Brain microvascular endothelial cell (primary cell): ENCODE measurements at regions not wholly inside any gene's neighbourhood (a gene's known extent, or its start where the extent isn't known, plus 50 kb on each side); places are given as distances from the start of the nearest gene placed in this dataset.
A peak's percentile ranks its signal among the peaks of the same experiment; 100 is the strongest.

ENCODE experiments used
- DNase-seq: peaks from one replicate; pipeline ENCODE4 v3.0.0-alpha.2; 2020
- H3K27ac ChIP-seq: fragments of 250-450 bp; sonication (Bioruptor Pico); 2 replicates; pipeline ENCODE4 v1.5.1; 2020; ENCODE audit warnings: mild to moderate bottlenecking, moderate library complexity
- H3K27me3 ChIP-seq: fragments of 250-450 bp; sonication (Bioruptor Pico); replicated peaks from 2 replicates; pipeline ENCODE4 v1.5.1; 2020; ENCODE audit warnings: mild to moderate bottlenecking
- H3K36me3 ChIP-seq: fragments of 250-450 bp; sonication (Bioruptor Pico); replicated peaks from 2 replicates; pipeline ENCODE4 v1.5.1; 2020; ENCODE audit warnings: mild to moderate bottlenecking
- H3K4me3 ChIP-seq: 2 replicates; pipeline ENCODE4 v1.5.1; 2011; ENCODE audit warnings: low read depth, mild to moderate bottlenecking, control low read depth, low read length, moderate library complexity
- CTCF ChIP-seq: IDR thresholded peaks from 2 replicates; pipeline ENCODE4 v1.5.1; 2011; ENCODE audit warnings: low read depth, mild to moderate bottlenecking, moderate library complexity, low read length, control low read depth, inconsistent platforms; ENCODE audit errors: missing control alignments
- in situ Hi-C: cut with HindIII; loops from 2 replicates; pipeline ENCODE4 v1.10.0; 2017; ENCODE audit warnings: low sequenced_read_pairs, low pct_ligation_motif_present

GRCh38 chr12:24223926-24224325 lies 274.5 kb upstream of the SOX5 start:
- Histone ChIP-seq H3K27me3 (no peaks in the 10 kb centered on the region), H3K27ac (no peak overlapping the region), H3K4me3 (no peak overlapping the region), H3K36me3 (no peaks in the 10 kb centered on the region)
- DNase-seq, result no peak
- no peak for TF ChIP-seq CTCF
- in situ Hi-C loops, result no loop called here

GRCh38 chr12:24222968-24223367 lies 273.5 kb upstream of the SOX5 start:
- H3K27ac ChIP-seq, result peak overlapping the region; percentile 66
- H3K4me3 ChIP-seq, result no peak overlapping the region
- no peaks in the 10 kb centered on the region for H3K27me3 ChIP-seq
- no peaks in the 10 kb centered on the region for H3K36me3 ChIP-seq
- in situ Hi-C loops, result no loop called here
- peak; percentile 71 for DNase-seq
- TF ChIP-seq CTCF, result no peak

- in situ Hi-C loops, result no loop called here
- Histone ChIP-seq H3K36me3 (no peaks in the 10 kb centered on the region), H3K27me3 (no peaks in the 10 kb centered on the region), H3K27ac (no peak overlapping the region), H3K4me3 (no peak overlapping the region)
- TF ChIP-seq CTCF, result no peak
- DNase-seq, result no peak
Observed at GRCh38 chr12:24212496-24212895, 263.0 kb upstream of the SOX5 start.

GRCh38 chr12:24206621-24207020 lies 257.2 kb upstream of the SOX5 start:
- no peak for DNase-seq

GRCh38 chr12:24201258-24201970 lies 251.9 kb upstream of the SOX5 start:
- Histone ChIP-seq H3K4me3 (no peak overlapping the region), H3K36me3 (no peaks in the 10 kb centered on the region), H3K27ac (no peak overlapping the region), H3K27me3 (no peaks in the 10 kb centered on the region)
- in situ Hi-C loops, result no loop called here
- no peak for DNase-seq
- no peak for TF ChIP-seq CTCF

More at GRCh38 chr12:24206621-24207020, 257.2 kb upstream of the SOX5 start:
- Histone ChIP-seq H3K27me3 (no peaks in the 10 kb centered on the region), H3K36me3 (no peaks in the 10 kb centered on the region), H3K4me3 (no peak overlapping the region), H3K27ac (no peak overlapping the region)
- no peak for TF ChIP-seq CTCF
- in situ Hi-C loops, result no loop called here

GRCh38 chr12:24200010-24200409 lies 250.5 kb upstream of the SOX5 start:
- no peaks in the 10 kb centered on the region for H3K36me3 ChIP-seq
- no peak for TF ChIP-seq CTCF
- in situ Hi-C loops, result no loop called here
- no peaks in the 10 kb centered on the region for H3K27me3 ChIP-seq
- DNase-seq, result no peak
- no peak overlapping the region for H3K4me3 ChIP-seq
- no peak overlapping the region for H3K27ac ChIP-seq
